Testis (tissue), 2 donors: ENCODE measurements at regions not wholly inside any gene's neighbourhood (a gene's known extent, or its start where the extent isn't known, plus 50 kb on each side); places are given as distances from the start of the nearest gene placed in this dataset.

ENCODE experiments used
- DNase-seq: peaks from one replicate; pipeline ENCODE4 v3.0.0-alpha.2; 2019
- H3K27ac ChIP-seq, 2 donors: fragments of 200-600 bp; sonication (generic); one replicate each; pipeline ENCODE4 v1.5.1; 2019
- H3K27me3 ChIP-seq: fragments of 200-600 bp; sonication (generic); one replicate; pipeline ENCODE4 v1.5.1; 2019
- H3K36me3 ChIP-seq: fragments of 200-600 bp; sonication (generic); one replicate; pipeline ENCODE4 v1.5.1; 2017; ENCODE audit warnings: low read depth; ENCODE audit errors: missing control alignments
- H3K4me1 ChIP-seq: fragments of 200-600 bp; sonication (generic); one replicate; pipeline ENCODE4 v1.5.1; 2019
- H3K4me3 ChIP-seq, 2 donors: fragments of 200-600 bp; sonication (generic); one replicate each; pipeline ENCODE4 v1.5.1; 2017 to 2019
- H3K9me3 ChIP-seq: fragments of 200-600 bp; sonication (generic); one replicate; pipeline ENCODE4 v1.5.1; 2017
- CTCF ChIP-seq, 3 experiments: fragments of 450-650 bp in 2 of 3; fragments of 200-600 bp in 1 of 3; sonication (generic) in 1 of 3; IDR thresholded peaks; one replicate each; pipeline ENCODE4 v1.5.1; 2016 to 2019; ENCODE audit warnings: antibody characterized with exemption in 3 of 3, mild to moderate bottlenecking in 2 of 3, moderate library complexity in 1 of 3
- POLR2A ChIP-seq: fragments of 450-650 bp; IDR thresholded peaks from one replicate; pipeline ENCODE4 v1.6.1; 2017; ENCODE audit warnings: antibody characterized with exemption, mild to moderate bottlenecking, moderate library complexity
- WGBS, 2 donors: methylation state at CpG; one replicate each; pipeline ENCODE4 v1.1.5; 2018; 5-methylcytosine and 5-hydroxymethylcytosine counted together
- intact Hi-C: fragments of 100-400 bp; cut with DNase I; formaldehyde crosslinking; loops from one replicate; pipeline ENCODE4 v1.15.1; 2023; ENCODE audit warnings: low total_unique reads

- 84 to 90% methylated on average over 5 of the region's 5 CpGs for WGBS, 2 donors
These were observed 143.5 kb upstream of the SOX1 start for GRCh38 chr13:111923439-111923838.

GRCh38 chr13:111923991-111924677 lies 142.8 kb upstream of the SOX1 start:
- DNase-seq, result no peak
- Histone ChIP-seq H3K4me3 (no peak overlapping the region), H3K27me3 (no peaks in the 10 kb centered on the region), H3K4me1 (no peaks in the 10 kb centered on the region), H3K27ac (no peak overlapping the region), H3K36me3 (no peaks in the 10 kb centered on the region), H3K9me3 (no peaks in the 10 kb centered on the region)
- intact Hi-C loops, result no loop called here
- TF ChIP-seq POLR2A, result no peak
- WGBS, 2 donors, result 78 to 87% methylated on average over 15 of the region's 15 CpGs

More at GRCh38 chr13:111923439-111923838, 143.5 kb upstream of the SOX1 start:
- TF ChIP-seq CTCF (IDR thresholded peaks at IDR 0.05) (no peak), POLR2A (no peak)
- no peaks in the 10 kb centered on the region for H3K36me3 ChIP-seq
- no peak overlapping the region for H3K27ac ChIP-seq
- H3K27me3 ChIP-seq, result no peaks in the 10 kb centered on the region
- intact Hi-C loops, result no loop called here
- DNase-seq, result no peak
- no peak overlapping the region for H3K4me3 ChIP-seq
- H3K4me1 ChIP-seq, result no peaks in the 10 kb centered on the region
- H3K9me3 ChIP-seq, result no peaks in the 10 kb centered on the region

GRCh38 chr13:111924678-111925075 lies 142.3 kb upstream of the SOX1 start:
- no peaks in the 10 kb centered on the region for H3K4me1 ChIP-seq
- no peaks in the 10 kb centered on the region for H3K36me3 ChIP-seq
- H3K27ac ChIP-seq, result no peak overlapping the region
- no peaks in the 10 kb centered on the region for H3K27me3 ChIP-seq
- H3K9me3 ChIP-seq, result no peaks in the 10 kb centered on the region
- intact Hi-C loops, result no loop called here
- TF ChIP-seq CTCF (IDR thresholded peaks at IDR 0.05) (no peak), POLR2A (no peak)
- DNase-seq, result no peak
- 69 to 70% methylated on average over 6 of the region's 6 CpGs for WGBS, 2 donors
- H3K4me3 ChIP-seq, result no peak overlapping the region

- DNase-seq, result no peak
- TF ChIP-seq POLR2A (no peak), CTCF (IDR thresholded peaks at IDR 0.05) (no peak)
- H3K9me3 ChIP-seq, result no peaks in the 10 kb centered on the region
- H3K4me3 ChIP-seq, result no peak overlapping the region
- H3K27ac ChIP-seq, result no peak overlapping the region
- no peaks in the 10 kb centered on the region for H3K4me1 ChIP-seq
- H3K36me3 ChIP-seq, result no peaks in the 10 kb centered on the region
- no peaks in the 10 kb centered on the region for H3K27me3 ChIP-seq
- 93 to 94% methylated on average over 13 of the region's 13 CpGs for WGBS, 2 donors
- intact Hi-C loops, result no loop called here
These were observed 141.6 kb upstream of the SOX1 start for GRCh38 chr13:111925146-111925875.

- Histone ChIP-seq H3K4me3 (no peak overlapping the region), H3K27ac (no peak overlapping the region), H3K36me3 (no peaks in the 10 kb centered on the region), H3K4me1 (no peaks in the 10 kb centered on the region), H3K9me3 (no peaks in the 10 kb centered on the region), H3K27me3 (no peaks in the 10 kb centered on the region)
- DNase-seq, result no peak
- 83% methylated on average over 15 of the region's 15 CpGs for WGBS, 2 donors
- TF ChIP-seq CTCF (IDR thresholded peaks at IDR 0.05) (no peak), POLR2A (no peak)
- intact Hi-C loops, result no loop called here
These were observed 140.3 kb upstream of the SOX1 start for GRCh38 chr13:111926501-111927180.
